Hematopoietic multipotent progenitor cell treated with erythropoietin and hydrocortisone succinate and interleukin-3 and kit ligand, for 17 days (in vitro differentiated cells): ENCODE measurements at regions not wholly inside any gene's neighbourhood (a gene's known extent, or its start where the extent isn't known, plus 50 kb on each side); places are given as distances from the start of the nearest gene placed in this dataset.
"Not testable (repeated sequence)": the region's sequence is repeated elsewhere in the genome, so short reads cannot be mapped to it uniquely, and the experiment has no call there.

Experiments
- DNase-seq: peaks from one replicate; pipeline ENCODE4 v3.0.0-alpha.2; 2015; ENCODE audit warnings: low spot score

GRCh38 chr20:53748176-53748575 lies 154.5 kb upstream of the ZNF217 start:
- no peak for DNase-seq

DNA sequence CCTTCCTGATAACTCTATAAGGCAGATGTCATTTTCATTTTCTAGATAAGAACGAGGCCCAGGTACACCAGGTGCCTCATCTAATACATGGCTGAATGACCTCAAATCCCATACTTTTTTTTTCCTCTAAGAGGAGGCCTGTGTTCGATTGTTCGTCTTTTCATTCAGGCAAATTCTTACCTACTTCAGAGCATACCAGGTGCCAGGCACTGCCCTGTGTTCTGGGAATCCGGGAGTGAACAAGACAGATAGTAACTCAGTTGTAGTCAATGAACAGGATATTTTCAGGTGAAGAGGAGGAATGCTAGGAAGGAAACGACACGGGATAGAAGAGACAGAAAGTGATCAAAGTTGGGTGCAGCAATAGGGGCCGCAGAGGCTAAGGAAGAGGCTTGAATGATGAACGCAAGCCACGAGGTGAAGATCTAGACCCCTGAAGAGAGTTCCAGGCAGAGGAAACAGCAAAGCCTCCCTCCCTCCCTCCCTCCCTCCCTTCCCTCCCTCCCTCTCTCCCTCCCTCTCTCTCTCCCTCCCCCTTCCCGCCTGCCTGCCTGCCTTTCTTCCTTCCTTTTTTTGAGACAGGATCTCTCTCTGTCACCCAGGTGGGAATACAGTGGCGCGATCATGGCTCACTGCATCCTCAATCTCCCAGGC lies 150.1 kb upstream of the ZNF217 start:
- no peak for DNase-seq

- no peak for DNase-seq
These were observed 149.0 kb upstream of the ZNF217 start for GRCh38 chr20:53742685-53743081.

DNA sequence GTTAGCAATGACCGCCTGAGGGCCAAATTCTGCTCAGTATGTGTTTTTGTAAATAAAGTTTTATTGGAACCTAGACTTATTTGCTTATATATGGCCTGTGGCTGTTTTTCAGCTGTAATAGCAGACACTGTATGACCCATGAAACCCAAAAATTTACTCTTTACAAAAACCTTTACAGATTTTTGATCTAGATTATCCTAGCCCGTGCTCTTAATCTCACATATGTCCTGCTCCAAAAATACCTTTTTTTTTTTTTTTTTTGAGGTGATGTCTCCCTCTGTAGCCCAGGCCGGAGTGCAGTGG lies 148.0 kb upstream of the ZNF217 start:
- DNase-seq, result no peak

DNA sequence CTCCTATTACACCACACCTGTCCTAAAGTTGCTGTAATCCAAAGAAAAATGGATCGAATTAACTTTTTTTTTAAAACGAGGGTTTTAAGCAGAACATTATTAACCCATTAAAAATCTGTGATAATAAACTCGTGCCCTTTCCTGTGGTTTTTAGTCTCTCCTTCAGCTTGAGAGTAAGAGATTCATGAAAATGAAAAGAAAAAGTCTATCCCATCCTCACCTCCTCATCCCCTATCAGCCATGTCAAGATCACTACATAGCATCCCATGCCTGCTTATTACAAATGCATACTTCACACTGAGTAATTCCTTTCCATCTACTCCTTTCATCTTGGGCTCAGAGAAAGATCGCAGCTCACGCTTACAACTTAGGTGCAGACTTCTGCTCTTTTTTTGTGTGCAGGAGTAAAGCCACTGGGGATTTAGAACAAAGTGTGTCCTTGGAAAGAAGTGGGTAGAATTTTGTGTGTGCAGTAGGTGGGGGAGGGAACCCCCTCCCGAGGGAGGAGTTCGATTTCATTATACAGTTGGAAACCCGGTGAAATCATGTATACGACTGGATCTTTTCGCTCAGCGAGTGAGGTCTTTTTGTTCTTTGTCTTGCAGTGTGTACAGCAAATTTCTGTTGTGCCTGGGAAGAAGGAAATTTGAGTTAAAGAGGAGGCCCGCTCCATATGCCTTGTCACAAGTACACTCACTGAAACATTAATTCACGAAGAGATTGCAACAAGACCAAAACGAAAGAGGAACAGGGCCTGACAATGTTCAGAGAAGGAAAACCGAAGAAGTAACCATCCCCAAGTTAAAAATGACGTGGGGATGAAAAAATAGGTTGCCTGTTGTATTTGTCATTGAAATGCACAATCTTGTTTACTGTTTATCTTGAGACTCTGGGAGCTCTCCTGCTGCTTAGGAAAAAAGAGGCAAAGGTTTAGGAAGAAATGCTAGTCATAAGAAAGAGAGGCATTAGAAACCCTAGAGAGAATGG lies 146.5 kb upstream of the ZNF217 start:
- no peak for DNase-seq

- DNase-seq, result no peak
These were observed 145.5 kb upstream of the ZNF217 start for GRCh38 chr20:53738945-53739798.

DNA sequence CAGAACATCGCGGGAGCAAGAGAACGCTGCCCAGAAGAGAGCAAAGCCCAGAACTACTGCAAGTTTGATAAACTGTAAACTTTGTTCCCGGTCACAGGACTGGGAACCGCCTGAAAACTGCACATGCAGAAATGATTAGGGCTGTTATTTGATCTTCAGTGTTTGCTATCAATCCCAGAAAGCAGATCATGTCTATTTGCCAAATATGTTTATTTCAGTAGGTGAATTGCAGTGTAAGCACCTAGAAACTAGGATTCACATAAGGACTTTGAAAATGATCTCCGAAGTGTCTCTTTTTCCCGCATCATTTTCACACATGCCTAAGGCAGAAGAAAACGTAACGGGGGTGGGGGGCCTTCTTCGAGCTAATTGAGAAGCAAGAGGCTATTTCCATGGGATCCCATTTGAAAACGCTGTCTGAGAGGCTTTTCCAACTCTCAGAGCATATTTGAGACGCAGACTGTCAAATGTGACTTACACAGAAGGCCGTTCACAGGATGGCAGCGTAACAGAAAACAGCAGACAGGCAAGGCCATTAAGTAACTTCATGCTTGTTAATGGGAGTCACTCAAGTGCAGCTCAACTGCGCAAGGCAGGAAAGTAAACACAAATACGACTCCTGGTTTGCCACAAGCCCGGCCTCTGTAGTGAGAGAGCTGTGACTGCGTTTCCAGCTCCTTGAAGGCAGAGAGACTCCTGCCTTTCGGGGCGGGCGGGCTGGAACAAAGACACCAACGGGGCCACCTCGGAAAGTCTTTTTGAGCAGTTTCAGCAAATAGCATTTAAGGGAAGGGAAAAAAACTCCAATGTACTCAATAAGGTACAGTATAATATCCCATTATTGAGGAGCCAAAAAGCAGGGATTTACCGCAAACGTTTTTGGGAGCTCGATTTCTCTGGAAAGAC lies 144.7 kb upstream of the ZNF217 start:
- DNase-seq, result no peak

- no peak for DNase-seq
These were observed 143.9 kb upstream of the ZNF217 start for GRCh38 chr20:53737396-53738038.

DNA sequence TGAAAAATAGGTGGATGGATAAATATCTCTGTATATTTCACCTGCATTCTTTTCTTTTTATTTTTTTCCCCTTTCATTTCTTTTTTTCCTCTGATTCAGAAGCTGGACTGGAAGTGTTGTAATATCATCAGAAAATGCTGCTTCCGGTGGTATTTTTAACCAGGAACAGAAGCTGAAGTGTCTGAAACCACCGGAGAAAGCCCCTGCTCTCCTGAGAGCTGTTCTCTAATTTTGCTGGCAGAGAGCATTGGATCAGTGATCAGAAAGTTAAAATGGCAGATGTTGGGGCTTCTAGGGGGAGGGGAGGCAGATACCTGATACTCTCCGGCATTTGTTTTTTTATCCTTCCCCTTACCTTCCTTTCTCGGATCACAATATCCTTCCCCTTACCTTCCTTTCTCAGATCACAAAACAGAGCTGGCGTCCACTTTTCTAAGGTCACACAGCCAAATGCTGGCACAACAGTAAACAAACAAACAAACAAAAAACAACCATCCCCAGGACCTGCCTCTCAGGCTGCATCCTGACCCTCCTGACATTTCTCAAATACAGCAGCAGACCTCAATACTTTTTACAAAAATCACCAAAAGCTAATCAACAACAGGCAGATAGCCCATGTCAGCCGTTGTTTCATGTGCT lies 143.2 kb upstream of the ZNF217 start:
- no peak for DNase-seq

- DNase-seq, result no peak
These were observed 142.6 kb upstream of the ZNF217 start for GRCh38 chr20:53736122-53736756.

GRCh38 chr20:53735536-53736050 lies 142.0 kb upstream of the ZNF217 start:
- no peak for DNase-seq

GRCh38 chr20:53734006-53734688 lies 140.5 kb upstream of the ZNF217 start:
- DNase-seq, result no peak

- no peak for DNase-seq
These were observed 138.0 kb upstream of the ZNF217 start for GRCh38 chr20:53731595-53731994.

GRCh38 chr20:53728359-53728758 lies 134.7 kb upstream of the ZNF217 start:
- no peak for DNase-seq

DNA sequence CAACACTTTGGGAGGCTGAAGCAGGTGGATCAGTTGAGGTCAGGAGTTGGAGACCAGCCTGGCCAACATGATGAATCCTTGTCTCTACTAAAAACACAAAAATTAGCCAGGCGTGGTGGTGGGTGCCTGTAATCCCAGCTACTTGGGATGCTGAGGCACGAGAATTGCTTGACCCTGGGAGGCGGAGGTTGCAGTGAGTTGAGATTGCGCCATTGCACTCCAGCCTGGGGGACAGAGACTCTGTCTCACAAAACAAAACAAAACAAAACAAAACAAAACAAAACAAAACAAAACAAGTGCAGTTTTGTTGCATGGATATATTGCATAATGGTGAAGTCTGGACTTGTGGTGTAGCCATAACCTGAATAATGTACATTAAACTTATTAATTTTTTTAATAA lies 133.6 kb upstream of the ZNF217 start:
- not testable (repeated sequence) for DNase-seq

GRCh38 chr20:53725575-53725970 lies 131.9 kb upstream of the ZNF217 start:
- no peak for DNase-seq

GRCh38 chr20:53723621-53724020 lies 130.0 kb upstream of the ZNF217 start:
- DNase-seq, result no peak

- no peak for DNase-seq
These were observed 129.4 kb upstream of the ZNF217 start for GRCh38 chr20:53723045-53723444.

GRCh38 chr20:53722515-53723036 lies 128.9 kb upstream of the ZNF217 start:
- no peak for DNase-seq
